Left renal cortex interstitium (tissue), 4 donors: ENCODE measurements at regions not wholly inside any gene's neighbourhood (a gene's known extent, or its start where the extent isn't known, plus 50 kb on each side); places are given as distances from the start of the nearest gene placed in this dataset.
"Not testable (repeated sequence)": the region's sequence is repeated elsewhere in the genome, so short reads cannot be mapped to it uniquely, and the experiment has no call there.

Experiments used
- DNase-seq, 4 donors: peaks; one replicate each; pipeline ENCODE4 v3.0.0-alpha.2; 2013; ENCODE audit warnings: low read depth in 4 of 4, low spot score in 2 of 4, missing footprints in 1 of 4

DNA sequence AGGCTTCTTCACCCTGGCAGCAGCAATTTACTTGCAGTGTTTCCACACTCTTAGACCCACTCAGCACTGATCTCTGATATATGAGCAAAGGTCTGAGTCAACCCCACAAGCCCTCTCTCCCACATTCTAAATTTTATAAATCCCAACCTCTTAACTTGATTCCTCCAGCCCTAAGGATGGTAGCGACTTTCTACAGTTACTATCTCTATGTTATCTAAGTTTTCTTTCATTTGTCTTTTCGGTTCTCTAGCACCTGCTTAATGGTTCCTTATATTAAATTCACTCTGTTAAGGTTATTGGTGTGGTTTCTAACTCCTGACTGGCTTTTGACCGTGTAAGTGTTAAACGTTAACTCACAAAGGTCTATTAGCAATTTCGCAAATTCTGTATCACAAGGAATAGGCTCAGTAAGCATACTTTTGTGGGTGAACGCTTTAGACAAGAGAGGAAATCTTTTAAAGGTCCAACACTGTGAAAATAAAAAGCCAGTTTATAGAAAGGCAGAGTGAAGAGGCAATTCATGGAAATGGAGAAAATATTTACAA lies 99.3 kb downstream of the DLEU7 start:
- no peak for DNase-seq

DNA sequence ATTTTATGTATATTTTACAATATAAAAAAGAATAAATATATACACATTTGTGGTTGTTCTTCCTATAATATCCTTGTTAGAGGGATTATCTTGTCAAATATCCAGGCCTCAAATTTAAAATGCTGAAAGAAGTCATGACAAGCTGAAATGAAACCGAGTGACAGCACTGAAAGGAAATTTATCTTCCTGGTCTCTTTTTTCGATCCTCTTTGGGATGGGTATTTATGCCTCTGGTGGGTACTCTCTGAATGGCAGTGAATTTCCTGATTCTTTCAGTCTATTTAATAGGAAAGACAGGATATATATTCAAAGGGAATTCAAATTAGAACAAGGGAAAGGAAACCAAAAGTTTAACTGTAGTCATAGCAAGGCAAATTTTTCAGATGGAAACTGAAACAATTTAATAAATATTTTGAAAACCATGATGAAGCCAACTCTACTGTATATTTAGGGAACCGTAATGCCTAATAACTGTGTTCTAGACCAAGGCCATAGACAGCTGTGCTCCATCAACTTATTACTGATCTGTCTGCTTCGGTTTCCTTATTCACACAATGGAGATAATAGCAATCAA lies 97.9 kb downstream of the DLEU7 start:
- DNase-seq, result no peak

DNA sequence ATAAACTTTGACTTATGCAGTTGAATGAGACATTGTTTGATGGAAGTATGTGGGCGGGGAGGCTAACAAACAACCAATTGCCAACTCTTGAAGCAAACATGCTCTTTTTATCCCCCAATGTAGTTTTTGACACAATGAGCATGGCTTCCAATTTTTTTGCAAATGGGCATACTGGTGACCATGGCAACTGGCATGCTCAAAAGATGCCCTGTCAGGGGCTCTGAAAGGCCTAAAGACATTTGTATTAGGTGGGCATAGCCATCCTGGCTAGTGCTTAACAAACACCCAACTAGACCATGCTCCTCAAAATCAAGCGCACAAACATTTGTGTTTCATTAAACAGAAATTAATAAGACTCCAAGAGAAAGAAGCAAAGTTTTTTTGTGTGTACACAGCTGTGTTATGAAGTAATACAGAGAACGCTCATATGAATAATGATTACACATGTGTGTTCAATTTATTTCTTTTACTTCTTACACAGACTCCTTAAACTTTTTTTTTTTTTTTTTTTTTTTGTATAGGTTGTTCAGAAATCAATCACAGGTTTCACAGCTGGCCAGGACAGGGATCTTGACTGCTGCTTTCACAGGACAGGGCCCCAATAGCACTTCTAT lies 95.6 kb downstream of the DLEU7 start:
- DNase-seq, result no peak

DNA sequence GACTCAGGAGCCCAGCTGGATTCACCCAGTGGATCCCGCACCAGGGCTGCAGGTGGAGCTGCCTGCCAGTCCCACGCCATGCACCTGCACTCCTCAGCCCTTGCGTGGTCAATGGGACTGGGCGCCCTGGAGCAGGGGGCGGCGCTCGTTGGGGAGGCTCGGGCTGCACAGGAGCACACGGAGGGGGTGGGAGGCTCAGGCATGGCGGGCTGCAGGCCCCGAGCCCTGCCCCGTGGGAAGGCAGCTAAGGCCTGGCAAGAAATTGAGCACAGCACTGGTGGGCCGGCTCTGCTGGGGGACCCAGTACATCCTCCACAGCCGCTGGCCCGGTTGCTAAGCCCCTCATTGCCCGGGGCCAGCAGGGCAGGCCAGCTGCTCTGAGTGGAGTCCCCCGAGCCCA lies 90.3 kb downstream of the DLEU7 start:
- DNase-seq, result not testable (repeated sequence)

DNA sequence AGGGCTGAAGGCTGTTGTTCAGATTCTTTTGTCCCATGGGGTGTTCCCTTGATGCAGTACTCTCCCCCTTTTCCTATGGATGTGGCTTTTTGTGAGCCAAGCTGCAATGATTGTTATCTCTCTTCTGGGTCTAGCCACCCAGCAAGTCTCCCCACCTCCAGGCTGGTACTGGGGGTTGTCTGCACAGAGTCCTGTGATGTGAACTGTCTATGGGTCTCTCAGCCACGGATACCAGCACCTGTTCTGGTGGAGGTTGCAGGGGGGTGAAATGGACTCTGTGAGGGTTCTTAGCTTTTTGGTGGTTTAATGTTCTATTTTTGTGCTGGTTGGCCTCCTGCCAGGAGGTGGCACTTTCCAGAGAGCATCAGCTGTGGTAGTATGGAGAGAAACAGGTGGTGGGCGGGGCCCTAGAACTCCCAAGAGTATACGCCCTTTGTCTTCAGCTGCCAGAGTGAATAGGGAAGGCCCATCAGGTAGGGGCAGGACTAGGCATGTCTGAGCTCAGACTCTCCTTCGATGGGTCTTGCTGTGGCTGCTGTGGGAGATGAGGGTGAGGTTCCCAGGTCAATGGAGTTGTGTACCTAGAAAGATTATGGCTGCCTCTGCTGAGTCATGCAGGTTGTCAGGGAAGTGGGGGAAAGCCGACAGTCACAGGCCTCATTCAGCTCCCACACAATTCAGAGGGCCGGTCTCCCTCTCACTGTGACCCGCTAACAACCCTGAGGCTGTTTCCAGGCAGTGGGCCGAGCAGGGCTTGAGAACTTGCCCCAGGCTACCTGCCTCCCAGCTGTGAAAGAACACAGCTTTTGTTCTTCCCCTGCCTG lies 87.4 kb downstream of the DLEU7 start:
- DNase-seq, result not testable (repeated sequence)

DNA sequence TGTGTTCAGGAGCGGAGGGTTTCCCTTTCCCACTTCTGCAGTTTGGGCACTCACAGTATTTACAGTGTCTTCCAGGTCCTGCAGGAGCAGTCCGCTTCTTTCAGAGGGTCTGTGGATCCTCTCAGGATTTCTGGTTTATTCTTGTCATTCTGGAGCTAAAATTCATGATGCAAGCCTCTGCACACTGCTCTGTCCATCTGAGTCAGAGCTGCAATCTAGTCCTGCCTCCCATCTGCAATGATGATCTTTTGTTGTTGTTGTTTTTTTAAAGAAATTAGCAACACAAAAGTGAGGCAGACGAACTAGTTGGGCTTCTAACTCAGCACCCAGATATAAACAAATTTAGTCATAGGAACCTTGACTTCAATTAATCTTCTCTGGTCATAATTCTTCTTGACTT lies 86.5 kb downstream of the DLEU7 start:
- DNase-seq, result no peak

DNA sequence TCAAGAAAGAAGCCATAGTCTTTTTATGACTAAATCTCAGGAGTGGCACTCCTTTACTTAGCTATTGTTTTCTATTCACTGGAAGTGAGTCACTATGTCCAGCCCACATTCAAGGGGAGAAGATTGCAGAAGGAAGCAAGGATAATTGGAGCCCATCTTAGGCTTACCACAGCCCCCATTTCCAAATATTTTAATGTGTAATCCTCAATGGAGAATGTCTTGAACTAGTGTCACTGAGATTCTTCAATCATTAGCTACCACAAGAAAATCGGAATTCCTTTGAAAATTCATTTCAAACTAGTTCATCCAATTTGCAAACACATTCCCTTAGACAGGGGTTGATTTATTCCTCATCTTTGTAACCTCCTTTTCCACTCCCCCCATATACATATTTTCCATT lies 84.7 kb downstream of the DLEU7 start:
- DNase-seq, result no peak

DNA sequence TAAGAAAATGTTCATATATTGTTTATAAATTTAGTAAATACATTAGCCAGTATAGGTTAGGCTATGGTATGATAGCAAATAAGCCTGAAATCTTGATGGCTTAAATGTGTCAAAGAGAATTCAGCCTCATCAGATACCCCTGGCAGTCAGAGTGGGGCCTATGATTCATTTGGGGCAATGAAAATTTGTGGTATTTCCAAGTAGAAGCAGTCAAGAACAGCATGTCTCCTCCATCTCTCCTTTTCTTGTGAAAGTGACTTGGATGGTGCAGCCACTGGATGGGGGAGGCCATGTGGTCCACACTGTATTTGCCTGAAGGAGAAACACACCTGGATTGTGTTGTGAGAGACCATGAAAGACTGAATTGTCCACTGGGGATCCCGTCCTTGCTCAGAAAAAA lies 82.7 kb downstream of the DLEU7 start:
- DNase-seq, result no peak

DNA sequence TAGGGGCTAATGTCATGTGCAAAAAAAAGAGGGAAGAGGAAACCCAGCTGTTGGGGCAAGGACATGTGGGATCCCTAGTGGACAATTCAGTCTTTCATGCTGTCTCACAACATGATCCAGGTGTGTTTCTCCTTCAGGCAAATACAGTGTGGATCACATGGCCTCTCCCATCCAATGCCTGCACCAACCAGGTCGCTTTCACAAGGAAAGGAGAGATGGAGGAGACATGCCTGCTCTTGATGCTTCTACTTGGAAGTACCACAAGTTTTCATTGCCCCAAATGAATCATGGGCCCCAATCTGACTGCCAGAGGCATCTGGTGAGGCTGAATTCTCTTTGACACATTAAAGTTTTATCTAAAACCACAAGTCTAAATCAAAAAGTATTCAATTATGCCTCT lies 82.1 kb downstream of the DLEU7 start:
- DNase-seq, result no peak

DNA sequence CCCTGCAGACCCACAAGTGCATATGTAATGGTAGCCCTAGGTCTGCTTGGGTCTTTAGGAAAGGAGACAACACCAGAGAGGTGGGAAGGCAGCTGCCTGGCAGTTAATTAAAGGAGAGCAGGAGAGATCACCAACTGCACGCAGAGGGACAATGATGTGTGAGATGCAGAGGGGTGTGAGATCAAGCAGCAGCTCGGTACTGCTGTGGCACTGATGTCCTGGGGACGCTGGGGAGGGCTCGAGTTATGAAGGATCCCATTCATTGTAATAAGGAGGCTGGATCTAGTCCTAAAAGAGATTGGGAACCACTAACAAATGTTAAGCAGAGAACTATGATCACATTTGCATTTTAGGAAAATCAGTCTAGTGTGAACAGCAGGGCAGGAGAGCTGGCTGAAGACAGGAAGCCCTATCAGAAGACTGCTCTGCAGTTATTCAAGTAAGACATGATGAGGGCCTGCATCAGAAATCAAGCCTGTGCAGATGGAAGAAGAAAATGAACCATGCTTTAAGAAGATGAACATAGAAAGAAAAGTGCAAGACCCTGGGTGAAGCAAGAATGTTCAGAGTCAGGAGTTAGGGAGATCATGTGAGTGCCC lies 80.4 kb downstream of the DLEU7 start:
- no peak for DNase-seq

DNA sequence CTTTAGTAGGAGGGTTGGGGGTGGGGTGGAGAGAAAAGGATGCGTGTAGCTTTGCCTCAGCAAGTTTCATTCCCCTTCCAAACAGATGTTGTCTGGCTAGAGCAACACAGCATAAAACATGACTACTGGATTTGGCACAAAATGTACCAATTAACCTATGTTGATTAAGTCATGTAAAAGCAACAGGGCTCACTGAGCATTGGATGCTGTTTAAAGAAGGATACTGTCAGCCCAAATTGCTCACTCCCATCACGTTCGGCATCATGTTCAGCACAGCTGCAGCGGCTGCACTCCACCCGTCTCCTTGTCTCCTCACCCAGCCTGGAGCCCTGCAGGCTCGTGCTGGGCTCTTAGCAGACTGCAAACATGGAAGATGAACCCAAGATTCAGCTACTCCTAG lies 77.5 kb downstream of the DLEU7 start:
- DNase-seq, result no peak

DNA sequence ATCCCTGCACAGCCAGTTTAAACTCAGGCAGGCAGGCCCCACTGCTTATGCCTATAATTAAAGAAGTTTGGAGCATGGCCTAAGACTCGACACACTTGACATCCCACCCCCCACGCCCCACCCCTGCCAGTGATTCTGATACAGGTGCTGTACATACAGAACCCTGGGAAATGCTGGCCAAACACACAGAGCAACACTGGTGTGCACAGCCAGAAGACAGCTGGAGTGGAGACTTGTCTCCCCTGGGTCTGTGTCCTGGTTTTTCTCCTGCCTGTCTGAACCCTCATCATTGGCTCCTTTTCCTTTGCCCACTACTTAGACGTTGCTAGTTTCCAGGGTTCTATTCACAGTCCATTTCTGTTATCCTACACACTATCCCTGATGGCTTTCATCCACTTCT lies 76.8 kb downstream of the DLEU7 start:
- no peak for DNase-seq

DNA sequence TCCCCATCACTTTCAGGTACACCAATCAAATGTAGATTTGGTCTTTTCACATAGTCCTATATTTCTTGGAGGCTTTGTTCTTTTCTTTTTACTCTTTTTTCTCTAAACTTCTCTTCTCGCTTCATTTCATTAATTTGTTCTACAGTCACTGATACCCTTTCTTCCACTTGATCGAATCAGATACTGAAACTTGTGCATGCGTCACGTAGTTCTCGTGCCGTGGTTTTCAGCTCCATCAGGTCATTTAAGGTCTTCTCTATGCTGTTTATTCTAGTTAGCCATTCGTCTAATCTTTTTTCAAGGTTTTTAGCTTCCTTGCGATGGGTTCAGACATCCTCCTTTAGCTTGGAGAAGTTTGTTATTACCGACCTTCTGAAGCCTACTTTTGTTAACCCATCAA lies 70.6 kb downstream of the DLEU7 start:
- DNase-seq, result not testable (repeated sequence)
